NB4 (cell line): ENCODE measurements at regions not wholly inside any gene's neighbourhood (a gene's known extent, or its start where the extent isn't known, plus 50 kb on each side); places are given as distances from the start of the nearest gene placed in this dataset.

Experiments used
- DNase-seq: peaks from one replicate; pipeline ENCODE4 v3.0.0; 2010; ENCODE audit warnings: low read depth
- H3K4me3 ChIP-seq: one replicate; pipeline ENCODE4 v1.5.1; 2011; ENCODE audit warnings: mild to moderate bottlenecking, low read depth, low read length, moderate library complexity
- CTCF ChIP-seq: IDR thresholded peaks from one replicate; pipeline ENCODE4 v1.5.1; 2012; ENCODE audit warnings: low read depth, low read length
- MAX ChIP-seq: IDR thresholded peaks from 2 replicates; pipeline ENCODE4 v1.6.1; 2011; ENCODE audit warnings: low read depth, low read length
- MYC ChIP-seq: IDR thresholded peaks from 2 replicates; pipeline ENCODE4 v1.6.1; 2011; ENCODE audit warnings: low read depth, low read length
- POLR2A ChIP-seq: IDR thresholded peaks from 2 replicates; pipeline ENCODE4 v1.6.1; 2011; ENCODE audit warnings: mild to moderate bottlenecking; ENCODE audit not compliant: insufficient read length; ENCODE audit errors: extremely low read depth

DNA sequence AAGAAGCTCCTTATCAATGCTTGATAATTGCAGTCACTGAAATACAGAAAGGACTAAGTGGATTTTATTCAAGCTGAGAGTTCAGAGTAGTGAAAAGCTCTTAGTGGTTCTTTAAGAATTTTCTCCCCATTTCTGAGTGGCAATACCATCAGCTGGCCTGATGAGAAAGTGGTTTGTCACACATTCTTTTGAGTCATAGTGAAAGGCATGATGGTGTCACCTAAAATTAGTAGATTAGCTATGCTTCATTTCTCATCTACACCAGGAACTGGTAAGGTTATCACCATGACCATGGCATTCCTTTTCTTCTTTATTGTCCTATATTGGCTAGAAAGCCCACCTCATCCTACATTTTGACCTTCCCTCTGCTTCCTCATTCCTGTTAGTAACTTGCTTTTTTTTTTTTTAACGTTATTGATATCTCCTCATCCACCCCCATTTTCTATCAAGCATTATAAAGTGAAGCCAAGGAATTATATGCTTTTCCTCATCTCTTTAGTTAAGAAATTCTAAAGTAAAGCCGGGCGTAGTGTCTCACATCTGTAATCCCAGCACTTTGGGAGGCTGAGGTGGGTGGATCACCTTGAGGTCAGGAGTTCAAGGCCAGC, 67.4 kb upstream of the LOC128125822 start:
- no peak for DNase-seq
- no peak for TF ChIP-seq CTCF
- no peak for TF ChIP-seq POLR2A
- TF ChIP-seq MAX = no peak
- TF ChIP-seq MYC = no peak
- no peak overlapping the region for H3K4me3 ChIP-seq

GRCh38 chr6:63507096-63507495, 65.2 kb upstream of the LOC128125822 start:
- H3K4me3 ChIP-seq = no peak overlapping the region
- no peak for TF ChIP-seq MAX
- no peak for TF ChIP-seq CTCF
- TF ChIP-seq MYC = no peak
- no peak for TF ChIP-seq POLR2A
- DNase-seq = no peak

- DNase-seq = no peak
- H3K4me3 ChIP-seq = no peak overlapping the region
- TF ChIP-seq POLR2A (no peak), MYC (no peak), CTCF (no peak), MAX (no peak)
These were observed 62.5 kb upstream of the LOC128125822 start for GRCh38 chr6:63509652-63510352.

GRCh38 chr6:63510353-63510686, 62.0 kb upstream of the LOC128125822 start:
- TF ChIP-seq POLR2A (no peak), MYC (no peak), MAX (no peak), CTCF (no peak)

DNA sequence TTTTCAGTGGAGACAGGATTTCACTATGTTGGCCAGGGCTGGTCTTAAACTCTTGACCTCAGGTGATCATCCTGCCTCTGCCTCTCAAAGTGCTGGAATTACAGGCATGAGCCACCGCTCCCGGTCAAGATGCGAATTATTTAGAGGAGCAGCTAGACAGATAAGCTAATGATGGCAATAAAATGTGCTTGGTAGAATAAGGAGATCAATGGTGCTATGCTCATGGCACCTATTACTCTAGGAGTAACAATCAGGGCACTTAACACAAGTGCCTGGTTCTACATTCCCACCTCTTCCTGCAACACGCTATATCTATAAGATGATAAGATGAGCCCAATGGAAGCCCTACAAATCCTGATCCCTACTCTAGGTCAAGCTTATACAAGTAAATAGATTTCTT, 61.4 kb upstream of the LOC128125822 start:
- TF ChIP-seq MAX = no peak
- TF ChIP-seq MYC = no peak
- TF ChIP-seq POLR2A = no peak
- no peak for TF ChIP-seq CTCF
- no peak overlapping the region for H3K4me3 ChIP-seq

More at GRCh38 chr6:63510353-63510686, 62.0 kb upstream of the LOC128125822 start:
- H3K4me3 ChIP-seq = no peak overlapping the region
- DNase-seq = no peak

More for the DNA sequence above, 61.4 kb upstream of the LOC128125822 start:
- no peak for DNase-seq
